KBM-7 (cell line): ENCODE measurements at regions not wholly inside any gene's neighbourhood (a gene's known extent, or its start where the extent isn't known, plus 50 kb on each side); places are given as distances from the start of the nearest gene placed in this dataset.

ENCODE experiments used
- DNase-seq: peaks from one replicate; pipeline ENCODE4 v3.0.0-alpha.2; 2015
- in situ Hi-C: fragments of 300-500 bp; cut with MboI; formaldehyde crosslinking; loops from 2 replicates; pipeline ENCODE4 v1.14.3; 2020; ENCODE audit warnings: low sequenced_read_pairs, low pct_unique_long_range_greater_than_20kb, mixed read lengths

GRCh38 chr2:129777762-129778583 is 201.5 kb upstream of the RAB6C start:
- in situ Hi-C loops, result no loop called here
- DNase-seq, result no peak

DNA sequence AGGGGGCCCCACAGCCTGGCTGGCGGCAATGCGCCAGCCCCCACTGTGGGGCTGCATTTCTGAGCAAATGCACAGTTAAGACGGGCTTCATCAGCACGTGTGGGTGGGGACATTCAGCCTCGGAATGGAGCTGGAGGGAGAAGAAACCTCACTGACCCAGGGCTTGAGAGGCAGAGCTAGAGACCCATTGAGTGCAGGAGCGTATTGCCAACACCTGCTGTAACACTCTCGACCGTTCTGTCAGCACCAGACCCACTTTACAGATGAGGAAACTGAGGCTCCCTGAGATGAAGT is 200.9 kb upstream of the RAB6C start:
- DNase-seq, result no peak
- in situ Hi-C loops, result no loop called here

DNA sequence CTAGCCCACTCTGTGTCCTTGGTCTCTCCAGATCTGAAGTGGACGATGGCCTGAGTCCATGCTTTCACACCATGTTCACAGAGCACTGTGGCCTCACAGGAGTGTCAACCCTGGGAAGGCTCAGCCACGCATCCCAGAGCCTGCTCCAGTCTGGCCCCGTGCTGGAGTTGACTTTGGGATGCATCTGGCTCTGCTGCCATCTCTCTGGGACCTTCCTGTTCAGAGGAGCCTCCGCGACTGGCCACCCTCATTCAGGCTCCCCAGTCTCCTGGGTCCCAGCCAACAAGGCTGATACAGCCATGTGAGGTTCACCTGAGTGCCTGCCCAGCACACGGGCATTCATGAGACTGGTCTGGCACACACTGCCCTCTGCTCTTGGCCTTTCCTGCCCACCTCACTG is 199.7 kb upstream of the RAB6C start:
- DNase-seq, result no peak
- in situ Hi-C loops, result no loop called here

DNA sequence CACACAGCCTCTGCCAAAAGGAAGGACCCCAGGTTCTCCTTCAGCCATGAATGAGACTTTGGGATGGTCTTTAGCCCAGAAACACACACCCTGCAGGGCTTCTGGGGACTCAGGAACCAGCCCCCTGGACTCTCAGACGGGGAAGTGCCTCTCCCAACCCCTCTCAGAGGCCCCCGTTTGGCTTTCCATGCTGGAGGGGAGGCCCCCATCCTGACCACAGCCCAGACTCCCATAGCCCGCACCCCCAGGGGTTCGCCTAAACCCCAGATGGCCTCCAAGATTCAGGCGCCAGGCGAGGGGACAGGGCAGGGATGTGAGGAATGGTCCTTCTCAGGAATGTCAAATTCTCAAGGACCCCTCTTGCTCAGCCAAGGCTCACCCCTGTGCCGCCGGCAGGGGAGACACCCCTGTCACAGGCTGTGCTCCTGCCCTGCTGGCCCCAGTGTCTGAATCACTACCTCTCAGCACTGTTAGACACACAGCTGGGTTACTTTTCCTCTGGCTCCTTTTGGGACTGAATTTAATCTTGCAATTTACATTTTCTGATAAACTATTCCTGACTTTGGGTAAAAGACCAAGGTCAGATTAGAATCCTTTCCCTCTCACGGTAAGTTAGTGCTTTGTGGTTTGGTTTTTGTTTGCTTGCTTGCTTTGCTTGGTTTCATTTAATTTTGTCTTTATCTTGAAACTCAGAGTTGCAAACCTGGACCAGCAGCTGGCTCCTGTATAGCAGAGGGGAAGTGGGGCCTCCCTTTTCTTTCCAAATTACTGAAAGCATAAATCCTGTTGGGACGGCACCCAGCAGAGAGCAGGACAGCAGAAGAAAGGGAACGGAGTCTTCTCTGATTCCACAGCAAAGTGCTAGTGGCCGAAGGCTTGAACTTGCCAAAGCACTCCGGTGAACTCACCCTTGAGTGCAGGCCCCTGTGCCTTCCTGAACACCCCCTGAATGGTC is 198.9 kb upstream of the RAB6C start:
- no peak for DNase-seq
- in situ Hi-C loops, result no loop called here

- in situ Hi-C loops, result no loop called here
Measured at GRCh38 chr2:129781749-129782632, 197.5 kb upstream of the RAB6C start.

DNA sequence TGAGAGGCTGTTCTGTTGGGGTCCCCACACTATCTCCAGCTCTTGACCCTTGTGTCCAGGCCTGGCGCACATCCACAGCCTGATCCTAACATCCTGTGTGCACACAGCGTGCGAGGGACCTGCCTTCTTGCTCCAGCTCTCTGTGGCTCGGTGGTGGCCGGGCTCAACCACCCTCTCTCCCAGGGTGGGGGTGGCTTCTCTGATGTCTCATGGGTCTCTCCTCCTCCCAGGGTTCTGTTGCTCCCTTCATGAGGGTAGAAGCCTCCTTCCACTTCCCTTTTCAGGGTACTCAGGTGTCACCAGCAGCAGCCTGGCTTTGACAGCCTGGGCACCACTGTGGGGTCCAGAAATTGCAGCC is 196.9 kb upstream of the RAB6C start:
- in situ Hi-C loops, result no loop called here
- no peak for DNase-seq

More at GRCh38 chr2:129781749-129782632, 197.5 kb upstream of the RAB6C start:
- DNase-seq, result no peak

GRCh38 chr2:129784486-129784885 is 195.0 kb upstream of the RAB6C start:
- in situ Hi-C loops, result no loop called here
- DNase-seq, result no peak

- in situ Hi-C loops, result no loop called here
Measured at GRCh38 chr2:129791712-129792111, 187.8 kb upstream of the RAB6C start.

GRCh38 chr2:129793431-129793902 is 186.0 kb upstream of the RAB6C start:
- in situ Hi-C loops, result no loop called here

More at GRCh38 chr2:129791712-129792111, 187.8 kb upstream of the RAB6C start:
- no peak for DNase-seq

GRCh38 chr2:129794116-129794515 is 185.3 kb upstream of the RAB6C start:
- in situ Hi-C loops, result no loop called here
- no peak for DNase-seq

More at GRCh38 chr2:129793431-129793902, 186.0 kb upstream of the RAB6C start:
- DNase-seq, result no peak

- in situ Hi-C loops, result no loop called here
- DNase-seq, result no peak
Measured at GRCh38 chr2:129794540-129794939, 184.9 kb upstream of the RAB6C start.

DNA sequence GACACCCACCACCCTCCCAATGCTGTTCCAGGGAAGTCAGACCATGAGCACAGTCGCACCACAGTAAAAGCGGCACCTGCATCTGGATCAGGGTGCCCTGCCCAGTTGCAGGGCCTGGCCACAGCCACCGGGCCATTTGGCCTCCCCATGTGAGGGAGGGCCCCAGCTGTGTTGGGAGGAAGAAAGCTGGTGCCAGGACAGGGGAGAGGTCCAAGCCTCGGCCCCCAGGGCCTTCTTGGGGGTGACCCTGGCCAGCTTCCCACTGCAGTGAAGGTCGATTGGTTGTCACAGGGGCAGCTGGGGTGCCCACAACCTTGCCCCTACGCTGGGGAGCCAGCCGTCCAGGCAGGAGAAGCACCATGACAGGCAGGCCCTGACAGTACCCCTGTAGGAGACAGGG is 183.2 kb upstream of the RAB6C start:
- DNase-seq, result no peak
- in situ Hi-C loops, result no loop called here

DNA sequence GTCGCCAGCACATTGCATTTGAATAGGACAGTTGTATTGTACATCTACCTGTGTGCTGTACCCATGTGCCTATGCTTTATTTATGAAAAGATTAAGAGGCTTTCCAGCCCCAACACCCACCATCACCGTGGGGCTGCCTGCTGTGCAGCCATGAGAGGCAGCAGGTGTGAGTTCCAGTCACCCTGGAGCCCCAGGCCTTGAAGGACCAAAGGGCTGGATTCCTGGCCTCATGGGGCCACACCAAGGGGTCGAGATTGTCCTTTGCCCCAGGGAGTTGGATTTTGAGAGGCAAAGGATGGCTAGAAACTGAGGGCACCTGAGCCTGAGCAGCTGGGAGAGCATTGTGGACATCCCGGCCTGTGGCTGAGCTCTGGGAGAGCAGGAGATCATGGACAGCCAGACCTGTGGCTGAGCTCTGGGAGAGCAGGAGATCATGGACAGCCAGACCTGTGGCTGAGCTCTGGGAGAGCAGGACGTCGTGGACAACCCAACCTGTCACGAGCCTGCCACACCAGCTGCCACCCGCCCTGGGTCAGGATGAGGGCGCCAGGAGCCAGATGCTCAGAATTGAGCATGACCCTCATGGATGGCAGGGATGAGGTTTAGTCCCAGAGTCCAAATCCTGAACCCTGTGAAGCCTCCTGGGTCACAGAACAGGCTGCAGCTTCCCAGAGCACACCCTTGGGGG is 182.5 kb upstream of the RAB6C start:
- DNase-seq, result no peak
- in situ Hi-C loops, result no loop called here

DNA sequence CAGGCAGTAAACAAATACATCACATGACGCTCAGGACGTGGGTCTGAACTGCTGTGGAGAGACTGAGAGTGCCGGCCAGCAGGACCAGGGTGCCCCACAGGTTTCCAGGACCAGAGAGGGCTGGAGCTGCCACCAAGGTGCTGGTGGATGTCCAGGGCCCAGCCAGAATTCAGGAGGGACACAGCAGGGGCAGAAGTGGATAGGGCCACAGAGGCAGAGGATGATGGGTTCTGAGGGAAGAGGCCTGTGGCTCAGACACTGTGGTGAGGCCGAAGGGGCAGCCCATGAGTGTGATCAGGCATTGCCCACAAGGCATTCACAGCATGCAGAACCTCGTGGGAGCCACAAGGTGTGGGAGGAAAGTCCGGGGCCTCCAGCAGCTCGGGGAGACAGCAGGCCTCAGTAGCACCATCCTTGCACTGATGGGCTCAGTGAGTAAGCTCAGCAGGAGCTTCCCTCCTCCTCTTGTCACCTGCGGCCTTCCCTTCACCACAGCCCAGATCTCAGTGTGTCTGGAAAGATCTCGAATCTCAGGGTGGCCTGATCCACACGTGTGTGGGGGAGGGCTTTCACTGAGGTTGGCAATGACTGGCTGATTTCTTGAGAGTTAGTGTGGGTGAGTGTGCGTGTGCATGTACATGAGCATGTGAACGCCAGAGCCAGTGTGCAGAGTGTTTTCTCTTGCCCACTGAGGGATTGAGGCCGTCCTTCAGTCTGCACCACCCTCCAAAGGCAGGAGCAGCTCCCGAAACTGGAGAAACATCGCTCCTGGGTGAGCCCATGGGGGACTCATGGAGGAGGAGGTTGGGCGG is 181.8 kb upstream of the RAB6C start:
- in situ Hi-C loops, result no loop called here
- DNase-seq, result no peak

- in situ Hi-C loops, result no loop called here
- no peak for DNase-seq
Measured at GRCh38 chr2:129798301-129798581, 181.2 kb upstream of the RAB6C start.

GRCh38 chr2:129798626-129799025 is 180.8 kb upstream of the RAB6C start:
- in situ Hi-C loops, result no loop called here
- no peak for DNase-seq

DNA sequence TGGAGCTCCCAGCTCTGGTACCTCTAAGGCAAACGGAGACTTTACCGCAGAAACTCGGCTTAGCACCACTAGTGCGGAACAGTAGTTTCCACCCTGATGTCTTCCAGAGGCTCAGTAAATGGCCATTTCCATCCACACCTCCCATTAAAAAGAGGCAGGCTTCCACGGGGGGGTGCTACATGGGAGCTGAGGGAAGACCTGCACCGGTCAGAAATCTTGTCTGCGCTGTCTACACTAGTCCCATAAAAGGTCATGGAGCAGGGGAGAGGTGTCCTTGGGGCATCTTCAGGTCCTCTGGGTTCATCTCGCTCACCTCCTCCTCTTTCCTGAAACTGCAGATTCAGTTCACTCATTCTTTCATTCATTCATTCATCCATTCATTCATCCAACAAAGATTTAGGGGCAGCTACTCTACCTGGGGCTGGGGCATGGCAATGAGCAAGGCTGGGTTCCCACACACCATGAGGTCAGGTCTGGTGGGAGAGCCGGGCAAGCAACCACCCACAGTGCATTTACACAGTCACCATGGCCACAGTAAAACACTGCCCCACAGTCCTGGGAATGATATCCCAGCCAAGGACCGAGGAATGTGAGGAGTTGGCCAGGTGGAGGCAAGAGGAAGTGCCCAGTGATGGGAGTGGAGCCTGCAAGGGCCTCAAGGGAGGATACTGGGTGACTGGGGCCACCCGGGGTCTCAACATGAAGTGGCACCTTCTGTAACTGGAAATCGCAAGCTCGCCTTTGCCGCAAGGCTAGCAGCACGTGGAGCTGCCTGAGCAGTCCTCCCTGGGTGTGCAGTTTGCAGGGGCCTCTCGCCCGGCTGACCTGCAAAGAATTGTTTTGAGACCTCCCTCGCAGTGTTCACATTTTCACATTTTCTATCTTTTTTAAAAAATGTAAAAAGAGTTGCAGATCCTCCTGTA is 180.2 kb upstream of the RAB6C start:
- in situ Hi-C loops, result no loop called here
- no peak for DNase-seq
